ENCODE measurements at regions not wholly inside any gene's neighbourhood (a gene's known extent, or its start where the extent isn't known, plus 50 kb on each side); places are given as distances from the start of the nearest gene placed in this dataset.
"Not testable (repeated sequence)": the region's sequence is repeated elsewhere in the genome, so short reads cannot be mapped to it uniquely, and the experiment has no call there.

DNA sequence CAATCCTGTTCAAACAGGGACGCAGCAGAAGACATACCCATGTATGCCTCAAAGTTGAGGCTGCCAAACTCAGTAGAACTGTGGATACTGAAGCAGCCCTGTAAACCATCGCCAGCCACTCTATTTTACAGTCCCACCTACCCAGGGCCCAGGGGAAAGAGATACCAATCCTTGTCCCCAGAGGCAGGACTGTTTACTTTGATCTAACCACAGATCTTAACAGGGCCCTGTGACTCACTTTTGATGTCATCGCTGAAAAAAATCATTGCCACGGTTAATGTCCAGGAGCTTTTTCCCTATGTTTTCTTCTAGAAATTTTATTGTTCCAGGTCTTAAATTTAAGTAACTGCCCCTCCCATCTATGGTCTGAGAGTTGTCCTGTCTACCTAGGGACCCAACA lies 538.4 kb upstream of the NCAM2 start:
- Histone ChIP-seq H3K4me3 (no peak overlapping the region), H3K9me3 (no peaks in the 10 kb centered on the region), H3K27me3 (no peaks in the 10 kb centered on the region), H3K36me3 (no peaks in the 10 kb centered on the region), H3K4me1 (no peaks in the 10 kb centered on the region), H3K27ac (no peak overlapping the region)
- no peak for TF ChIP-seq CTCF (IDR thresholded peaks at IDR 0.05)
- intact Hi-C loops (cut with DNase I): no loop called here
- no peak for DNase-seq (ENCODE audit: low spot score in 2 of 2)

GRCh38 chr21:20463362-20463761 lies 534.8 kb upstream of the NCAM2 start:
- intact Hi-C loops (cut with DNase I): no loop called here
- Histone ChIP-seq H3K9me3 (no peaks in the 10 kb centered on the region), H3K4me1 (no peaks in the 10 kb centered on the region), H3K27me3 (no peaks in the 10 kb centered on the region), H3K4me3 (no peak overlapping the region), H3K36me3 (no peaks in the 10 kb centered on the region), H3K27ac (no peak overlapping the region)
- TF ChIP-seq CTCF (IDR thresholded peaks at IDR 0.05): no peak
- DNase-seq (ENCODE audit: low spot score in 2 of 2): no peak

GRCh38 chr21:20469361-20469760 lies 528.8 kb upstream of the NCAM2 start:
- no peaks in the 10 kb centered on the region for H3K27me3 ChIP-seq
- H3K36me3 ChIP-seq: no peaks in the 10 kb centered on the region
- intact Hi-C loops (cut with DNase I): no loop called here
- no peaks in the 10 kb centered on the region for H3K9me3 ChIP-seq
- H3K4me3 ChIP-seq: no peak overlapping the region
- TF ChIP-seq CTCF (IDR thresholded peaks at IDR 0.05): no peak
- no peak overlapping the region for H3K27ac ChIP-seq
- DNase-seq (ENCODE audit: low spot score in 2 of 2): no peak
- no peaks in the 10 kb centered on the region for H3K4me1 ChIP-seq

- no peak for DNase-seq (ENCODE audit: low spot score in 2 of 2)
- Histone ChIP-seq H3K36me3 (no peaks in the 10 kb centered on the region), H3K27me3 (no peaks in the 10 kb centered on the region), H3K4me1 (no peaks in the 10 kb centered on the region), H3K27ac (no peak overlapping the region), H3K9me3 (no peaks in the 10 kb centered on the region), H3K4me3 (no peak overlapping the region)
- intact Hi-C loops (cut with DNase I): no loop called here
- no peak for TF ChIP-seq CTCF (IDR thresholded peaks at IDR 0.05)
These were observed 511.9 kb upstream of the NCAM2 start for GRCh38 chr21:20486303-20486702.

- H3K36me3 ChIP-seq; intact Hi-C loops (cut with DNase I); H3K9me3 ChIP-seq; H3K27me3 ChIP-seq; H3K27ac ChIP-seq; H3K4me1 ChIP-seq; DNase-seq (ENCODE audit: low spot score in 2 of 2); H3K4me3 ChIP-seq: not testable (repeated sequence)
These were observed 495.3 kb upstream of the NCAM2 start for GRCh38 chr21:20502915-20503314.

- Histone ChIP-seq H3K27ac (no peak overlapping the region), H3K36me3 (no peaks in the 10 kb centered on the region), H3K27me3 (no peaks in the 10 kb centered on the region), H3K4me1 (no peaks in the 10 kb centered on the region), H3K9me3 (no peaks in the 10 kb centered on the region), H3K4me3 (no peak overlapping the region)
- TF ChIP-seq CTCF (IDR thresholded peaks at IDR 0.05): no peak
- intact Hi-C loops (cut with DNase I): no loop called here
- DNase-seq (ENCODE audit: low spot score in 2 of 2): no peak
These were observed 490.4 kb upstream of the NCAM2 start for GRCh38 chr21:20507783-20508182.
